ENCODE measurements at regions not wholly inside any gene's neighbourhood (a gene's known extent, or its start where the extent isn't known, plus 50 kb on each side); places are given as distances from the start of the nearest gene placed in this dataset.

- Mint-ChIP-seq H3K27ac (ENCODE audit: unreplicated experiment) (no peak overlapping the region), H3K9me3 (ENCODE audit: unreplicated experiment) (no peaks in the 10 kb centered on the region), H3K36me3 (ENCODE audit: unreplicated experiment) (no peaks in the 10 kb centered on the region), H3K4me1 (ENCODE audit: unreplicated experiment) (peaks cover 22% of the 10 kb centered on the region), H3K4me3 (ENCODE audit: unreplicated experiment) (no peak overlapping the region), H3K27me3 (ENCODE audit: unreplicated experiment) (peaks cover 6% of the 10 kb centered on the region)
- no peak for DNase-seq (ENCODE audit: extremely low spot score, unreplicated experiment)
- TF ChIP-seq, protein P1, sequence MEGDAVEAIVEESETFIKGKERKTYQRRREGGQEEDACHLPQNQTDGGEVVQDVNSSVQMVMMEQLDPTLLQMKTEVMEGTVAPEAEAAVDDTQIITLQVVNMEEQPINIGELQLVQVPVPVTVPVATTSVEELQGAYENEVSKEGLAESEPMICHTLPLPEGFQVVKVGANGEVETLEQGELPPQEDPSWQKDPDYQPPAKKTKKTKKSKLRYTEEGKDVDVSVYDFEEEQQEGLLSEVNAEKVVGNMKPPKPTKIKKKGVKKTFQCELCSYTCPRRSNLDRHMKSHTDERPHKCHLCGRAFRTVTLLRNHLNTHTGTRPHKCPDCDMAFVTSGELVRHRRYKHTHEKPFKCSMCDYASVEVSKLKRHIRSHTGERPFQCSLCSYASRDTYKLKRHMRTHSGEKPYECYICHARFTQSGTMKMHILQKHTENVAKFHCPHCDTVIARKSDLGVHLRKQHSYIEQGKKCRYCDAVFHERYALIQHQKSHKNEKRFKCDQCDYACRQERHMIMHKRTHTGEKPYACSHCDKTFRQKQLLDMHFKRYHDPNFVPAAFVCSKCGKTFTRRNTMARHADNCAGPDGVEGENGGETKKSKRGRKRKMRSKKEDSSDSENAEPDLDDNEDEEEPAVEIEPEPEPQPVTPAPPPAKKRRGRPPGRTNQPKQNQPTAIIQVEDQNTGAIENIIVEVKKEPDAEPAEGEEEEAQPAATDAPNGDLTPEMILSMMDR (IDR thresholded peaks at IDR 0.05), result no peak
Measured at GRCh38 chr4:24214796-24215195, 324.9 kb upstream of the PPARGC1A start.

DNA sequence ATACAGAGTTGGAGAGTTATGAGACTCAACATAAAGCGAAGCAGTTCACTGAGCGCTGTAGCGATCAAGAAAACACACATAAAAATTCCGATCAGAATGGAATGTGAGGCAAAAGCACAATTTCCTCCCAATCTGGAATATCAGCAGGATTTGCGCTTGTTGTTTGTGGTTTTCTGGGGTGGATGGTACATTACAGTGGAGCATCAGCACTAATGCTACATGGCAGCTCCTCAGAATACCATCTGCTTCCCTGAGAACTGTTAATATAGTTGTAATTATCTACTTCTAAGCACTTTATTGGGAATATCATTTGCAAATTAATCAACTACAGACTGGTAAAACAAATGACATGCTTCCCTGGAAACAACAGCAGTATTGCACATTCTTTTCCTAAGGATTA lies 324.1 kb upstream of the PPARGC1A start:
- no peaks in the 10 kb centered on the region for H3K36me3 Mint-ChIP-seq (ENCODE audit: unreplicated experiment)
- no peaks in the 10 kb centered on the region for H3K27me3 Mint-ChIP-seq (ENCODE audit: unreplicated experiment)
- no peak for DNase-seq (ENCODE audit: extremely low spot score, unreplicated experiment)
- no peak overlapping the region for H3K4me3 Mint-ChIP-seq (ENCODE audit: unreplicated experiment)
- no peak overlapping the region for H3K27ac Mint-ChIP-seq (ENCODE audit: unreplicated experiment)
- TF ChIP-seq, protein P1 (IDR thresholded peaks at IDR 0.05), result no peak
- H3K4me1 Mint-ChIP-seq (ENCODE audit: unreplicated experiment), result peaks cover 26% of the 10 kb centered on the region
- H3K9me3 Mint-ChIP-seq (ENCODE audit: unreplicated experiment), result no peaks in the 10 kb centered on the region

DNA sequence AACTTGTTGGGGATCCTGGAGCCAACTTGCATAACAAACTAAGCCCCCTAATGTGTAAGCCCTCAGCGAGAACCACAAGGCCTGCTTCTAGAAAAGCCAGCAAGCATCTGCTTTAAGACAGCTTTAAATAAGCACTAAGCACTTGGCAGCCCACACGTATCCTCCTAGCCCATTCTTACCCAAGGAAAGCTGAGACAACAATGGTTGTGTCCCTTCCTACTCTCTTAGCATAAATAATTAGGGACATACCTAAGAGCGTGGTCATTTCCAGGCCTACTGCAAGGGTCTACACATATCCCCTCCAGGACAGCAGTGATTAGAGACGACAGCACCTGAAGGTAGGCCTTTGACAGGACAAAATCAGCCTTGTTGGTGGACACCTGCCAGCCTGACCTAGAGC lies 322.8 kb upstream of the PPARGC1A start:
- no peak overlapping the region for H3K4me3 Mint-ChIP-seq (ENCODE audit: unreplicated experiment)
- H3K27ac Mint-ChIP-seq (ENCODE audit: unreplicated experiment), result no peak overlapping the region
- TF ChIP-seq, protein P1 (IDR thresholded peaks at IDR 0.05), result no peak
- H3K27me3 Mint-ChIP-seq (ENCODE audit: unreplicated experiment), result no peaks in the 10 kb centered on the region
- DNase-seq (ENCODE audit: extremely low spot score, unreplicated experiment), result no peak
- peaks cover 26% of the 10 kb centered on the region for H3K4me1 Mint-ChIP-seq (ENCODE audit: unreplicated experiment)
- H3K36me3 Mint-ChIP-seq (ENCODE audit: unreplicated experiment), result no peaks in the 10 kb centered on the region
- H3K9me3 Mint-ChIP-seq (ENCODE audit: unreplicated experiment), result no peaks in the 10 kb centered on the region

DNA sequence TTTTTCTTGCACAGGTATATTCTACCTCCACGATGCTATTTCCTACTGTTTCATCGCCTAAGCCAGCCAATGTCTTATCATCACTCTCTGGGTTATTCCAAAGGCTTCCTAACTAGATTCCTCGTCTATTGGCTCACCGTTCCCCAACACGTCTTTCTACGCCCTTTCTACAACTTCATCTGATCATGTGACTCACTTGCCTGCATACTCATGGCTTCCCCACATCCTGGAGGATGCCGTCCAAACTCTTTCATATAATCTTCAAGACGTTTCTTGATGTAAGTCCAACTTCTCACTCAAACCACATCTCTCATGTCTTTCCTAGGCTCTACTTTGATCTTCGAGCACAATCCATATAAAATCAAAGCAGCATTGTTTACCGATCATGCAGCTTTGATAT lies 322.0 kb upstream of the PPARGC1A start:
- Mint-ChIP-seq H3K4me1 (ENCODE audit: unreplicated experiment) (peaks cover 26% of the 10 kb centered on the region), H3K27ac (ENCODE audit: unreplicated experiment) (no peak overlapping the region), H3K9me3 (ENCODE audit: unreplicated experiment) (no peaks in the 10 kb centered on the region), H3K4me3 (ENCODE audit: unreplicated experiment) (no peak overlapping the region), H3K36me3 (ENCODE audit: unreplicated experiment) (no peaks in the 10 kb centered on the region), H3K27me3 (ENCODE audit: unreplicated experiment) (no peaks in the 10 kb centered on the region)
- TF ChIP-seq, protein P1 (IDR thresholded peaks at IDR 0.05), result no peak
- no peak for DNase-seq (ENCODE audit: extremely low spot score, unreplicated experiment)

- Mint-ChIP-seq H3K9me3 (ENCODE audit: unreplicated experiment) (no peaks in the 10 kb centered on the region), H3K27ac (ENCODE audit: unreplicated experiment) (peak overlapping the region; percentile 84), H3K36me3 (ENCODE audit: unreplicated experiment) (no peaks in the 10 kb centered on the region), H3K4me3 (ENCODE audit: unreplicated experiment) (no peak overlapping the region), H3K27me3 (ENCODE audit: unreplicated experiment) (no peaks in the 10 kb centered on the region), H3K4me1 (ENCODE audit: unreplicated experiment) (peaks cover 26% of the 10 kb centered on the region)
- no peak for DNase-seq (ENCODE audit: extremely low spot score, unreplicated experiment)
- TF ChIP-seq, protein P1 (IDR thresholded peaks at IDR 0.05), result no peak
Measured at GRCh38 chr4:24210332-24210902, 320.6 kb upstream of the PPARGC1A start.

Measured in osteocyte (in vitro differentiated cells).